HG03571 (cell line): ENCODE measurements at regions not wholly inside any gene's neighbourhood (a gene's known extent, or its start where the extent isn't known, plus 50 kb on each side); places are given as distances from the start of the nearest gene placed in this dataset.

ENCODE experiments used
- ATAC-seq: cut with Tn5 transposase; IDR thresholded peaks from one replicate; pipeline ENCODE4 v1.9.1; 2021; ENCODE audit not compliant: unreplicated experiment

- no peak for ATAC-seq
Measured at GRCh38 chr12:42977451-42978230, 388.1 kb upstream of the PRICKLE1 start.

GRCh38 chr12:42976620-42977019, 387.1 kb upstream of the PRICKLE1 start:
- no peak for ATAC-seq

GRCh38 chr12:42976122-42976521, 386.6 kb upstream of the PRICKLE1 start:
- ATAC-seq = no peak

GRCh38 chr12:42969355-42969754, 379.8 kb upstream of the PRICKLE1 start:
- no peak for ATAC-seq

GRCh38 chr12:42968426-42968825, 378.9 kb upstream of the PRICKLE1 start:
- ATAC-seq = no peak

- ATAC-seq = no peak
Measured at GRCh38 chr12:42967850-42968249, 378.3 kb upstream of the PRICKLE1 start.

- no peak for ATAC-seq
Measured at GRCh38 chr12:42963988-42964387, 374.4 kb upstream of the PRICKLE1 start.

GRCh38 chr12:42962384-42962783, 372.8 kb upstream of the PRICKLE1 start:
- no peak for ATAC-seq

GRCh38 chr12:42961395-42961794, 371.8 kb upstream of the PRICKLE1 start:
- ATAC-seq = no peak

- ATAC-seq = no peak
Measured at GRCh38 chr12:42960087-42960527, 370.6 kb upstream of the PRICKLE1 start.

- no peak for ATAC-seq
Measured at GRCh38 chr12:42958291-42958674, 368.7 kb upstream of the PRICKLE1 start.

GRCh38 chr12:42957561-42958290, 368.2 kb upstream of the PRICKLE1 start:
- ATAC-seq = no peak

- ATAC-seq = no peak
Measured at GRCh38 chr12:42957136-42957535, 367.6 kb upstream of the PRICKLE1 start.

GRCh38 chr12:42953021-42953420, 363.5 kb upstream of the PRICKLE1 start:
- ATAC-seq = no peak

- no peak for ATAC-seq
Measured at GRCh38 chr12:42946871-42947381, 357.4 kb upstream of the PRICKLE1 start.

- no peak for ATAC-seq
Measured at GRCh38 chr12:42945927-42946326, 356.4 kb upstream of the PRICKLE1 start.

- ATAC-seq = no peak
Measured at GRCh38 chr12:42944516-42944915, 355.0 kb upstream of the PRICKLE1 start.

GRCh38 chr12:42936991-42937390, 347.4 kb upstream of the PRICKLE1 start:
- ATAC-seq = no peak

- ATAC-seq = no peak
Measured at GRCh38 chr12:42936260-42936659, 346.7 kb upstream of the PRICKLE1 start.

GRCh38 chr12:42935756-42936155, 346.2 kb upstream of the PRICKLE1 start:
- ATAC-seq = no peak

- ATAC-seq = no peak
Measured at GRCh38 chr12:42935090-42935489, 345.5 kb upstream of the PRICKLE1 start.

- ATAC-seq = no peak
Measured at GRCh38 chr12:42933461-42934081, 344.0 kb upstream of the PRICKLE1 start.
